ENCODE measurements at regions not wholly inside any gene's neighbourhood (a gene's known extent, or its start where the extent isn't known, plus 50 kb on each side); places are given as distances from the start of the nearest gene placed in this dataset.

GRCh38 chr2:236503583-236503982 is 66.0 kb upstream of the ACKR3 start:
- TF ChIP-seq CTCF (conservative IDR thresholded peaks at IDR 0.05; ENCODE audit: low read length), result no peak
- no peak for TF ChIP-seq EZH2phosphoT487 (IDR thresholded peaks at IDR 0.05; ENCODE audit: borderline replicate concordance)
